COLO668 (cell line): ENCODE measurements at regions not wholly inside any gene's neighbourhood (a gene's known extent, or its start where the extent isn't known, plus 50 kb on each side); places are given as distances from the start of the nearest gene placed in this dataset.

ENCODE experiments used
- DNase-seq: peaks from one replicate; lab custom pipeline; 2025; ENCODE audit not compliant: unreplicated experiment; lab: John Stamatoyannopoulos, UW

GRCh38 chr12:4223273-4223845, 50.2 kb upstream of the CCND2 start:
- no peak for DNase-seq

- DNase-seq = no peak
These were observed 52.3 kb upstream of the CCND2 start for GRCh38 chr12:4221258-4221620.

GRCh38 chr12:4220536-4221257, 52.9 kb upstream of the CCND2 start:
- no peak for DNase-seq

DNA sequence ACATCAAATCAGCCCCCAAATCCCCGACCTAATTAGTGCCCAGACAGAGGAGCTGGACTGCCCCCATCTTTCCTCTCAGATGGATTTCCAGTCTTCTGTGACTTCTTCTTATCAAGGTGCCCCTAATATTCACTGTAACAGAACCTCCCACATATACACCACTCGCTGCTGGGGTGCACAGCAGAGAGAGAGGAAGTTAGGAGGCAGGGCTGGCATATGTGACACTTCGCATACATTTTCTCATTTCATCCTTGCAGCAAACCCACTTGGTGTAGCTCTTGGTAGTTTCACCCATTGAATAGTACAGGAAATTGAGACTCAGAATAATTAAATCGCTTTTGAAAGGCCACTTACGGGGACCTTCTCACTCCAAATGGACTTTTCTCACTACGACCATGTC, 56.5 kb upstream of the CCND2 start:
- DNase-seq = no peak

DNA sequence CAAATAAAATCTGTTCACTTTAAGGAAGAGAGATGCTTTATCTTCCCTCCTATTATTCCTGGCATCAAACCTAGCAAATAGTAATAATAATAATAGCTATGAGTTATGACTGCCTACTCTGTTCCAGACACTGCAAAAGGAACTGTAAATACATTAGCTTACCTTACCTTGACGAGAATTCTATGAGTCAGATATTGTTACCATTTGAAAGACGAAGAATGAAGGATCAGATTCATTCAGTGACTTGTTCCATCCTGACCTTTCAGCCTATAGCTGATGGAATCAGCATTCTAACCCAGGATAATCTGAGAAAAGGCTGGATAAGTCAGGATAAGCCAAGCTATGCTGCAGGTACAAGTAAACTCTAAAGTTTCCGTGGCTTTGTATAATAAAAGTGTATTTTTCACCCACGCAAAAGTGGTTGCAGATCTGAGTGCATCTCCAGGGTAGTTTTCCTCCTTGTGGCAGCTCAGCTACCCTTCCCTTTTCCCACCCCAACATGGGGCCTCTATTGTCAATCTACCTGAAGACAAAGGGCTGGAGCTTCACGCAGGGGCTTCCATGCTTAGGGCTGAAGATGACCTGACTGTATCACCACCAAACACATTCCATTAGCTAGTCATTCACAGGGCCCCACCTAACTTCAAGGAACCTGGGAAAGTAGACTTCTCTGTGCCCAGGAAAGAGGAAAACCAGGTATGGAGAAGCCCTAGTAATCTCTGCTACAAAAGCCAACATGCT, 57.2 kb upstream of the CCND2 start:
- no peak for DNase-seq

GRCh38 chr12:4215229-4216186, 58.1 kb upstream of the CCND2 start:
- no peak for DNase-seq

DNA sequence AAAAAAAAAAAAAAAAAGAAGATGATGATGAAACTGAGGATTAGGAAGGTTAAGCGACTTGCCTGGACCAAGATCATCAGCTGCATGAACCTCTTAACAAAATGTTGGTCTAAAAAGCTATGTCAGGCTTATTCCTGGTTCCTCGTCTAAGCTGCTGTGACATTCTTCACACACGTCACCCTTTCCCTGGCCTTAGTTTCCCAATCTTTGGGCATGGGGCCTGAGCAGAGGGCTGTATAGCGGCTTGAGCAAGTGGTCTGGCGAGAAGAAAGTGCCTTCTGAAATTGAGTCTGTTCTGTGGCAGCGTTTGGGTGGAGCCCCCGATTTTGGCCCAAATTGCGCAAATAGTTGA, 58.7 kb upstream of the CCND2 start:
- DNase-seq = no peak

- no peak for DNase-seq
These were observed 60.1 kb upstream of the CCND2 start for GRCh38 chr12:4213471-4213870.

DNA sequence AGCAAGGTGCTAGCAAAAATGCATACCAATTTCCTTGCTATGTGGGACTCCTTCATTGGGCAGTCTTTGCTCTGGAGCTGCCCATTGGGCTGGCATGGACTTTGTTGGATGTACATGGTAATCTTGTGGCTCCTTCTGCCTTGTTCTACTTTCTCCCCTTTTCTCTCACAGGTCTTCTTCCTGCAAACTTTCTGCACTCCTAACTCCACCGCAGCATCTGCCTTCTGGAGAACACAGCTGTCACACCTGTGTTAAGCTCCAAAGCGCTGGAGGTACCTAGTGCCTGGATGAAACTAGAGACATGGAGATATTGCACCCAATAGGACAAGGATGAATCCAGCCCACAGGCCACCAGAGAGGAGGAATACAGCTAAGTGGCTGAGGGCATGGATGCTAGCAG, 60.7 kb upstream of the CCND2 start:
- no peak for DNase-seq

DNA sequence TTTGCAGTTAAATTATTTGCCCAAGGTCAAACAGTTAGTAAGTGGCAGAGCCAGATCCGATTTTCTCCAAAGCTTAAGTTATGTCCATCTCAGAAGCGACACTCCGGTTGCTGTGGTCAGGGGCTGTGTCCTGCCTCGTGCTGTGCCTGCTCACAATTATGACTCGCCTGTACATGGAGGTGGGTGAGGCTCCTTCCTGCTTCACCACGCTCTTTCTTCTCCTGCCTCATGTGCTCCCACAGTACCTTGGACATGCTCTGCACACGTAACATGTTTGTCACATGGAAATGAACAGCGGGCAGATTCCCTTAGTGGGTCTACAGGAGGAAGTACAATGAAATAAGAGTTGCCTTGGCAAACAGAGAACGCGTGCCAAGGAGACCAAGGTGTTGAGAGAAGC, 62.2 kb upstream of the CCND2 start:
- no peak for DNase-seq

- DNase-seq = no peak
These were observed 63.4 kb upstream of the CCND2 start for GRCh38 chr12:4210183-4210582.

DNA sequence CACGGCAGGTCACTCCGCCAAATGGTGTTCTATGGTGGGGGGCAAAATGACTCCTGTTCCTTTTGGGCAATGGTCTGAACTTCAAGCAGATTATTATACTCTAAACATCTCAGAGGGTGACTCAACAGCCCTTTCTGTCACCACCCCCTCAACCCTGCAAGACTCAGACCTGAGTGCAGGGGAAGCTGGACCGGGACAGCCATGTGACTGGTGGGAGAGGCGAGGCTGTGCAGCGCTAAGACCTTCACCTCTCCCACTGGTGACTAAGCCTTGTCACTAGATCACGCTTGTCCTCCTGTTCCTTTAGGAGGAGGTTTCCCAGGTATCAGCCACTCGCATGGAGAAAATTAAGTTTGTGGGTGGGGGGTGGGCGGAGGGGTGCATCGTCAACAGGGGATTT, 67.1 kb upstream of the CCND2 start:
- no peak for DNase-seq

- DNase-seq = no peak
These were observed 69.7 kb upstream of the CCND2 start for GRCh38 chr12:4203772-4204376.

DNA sequence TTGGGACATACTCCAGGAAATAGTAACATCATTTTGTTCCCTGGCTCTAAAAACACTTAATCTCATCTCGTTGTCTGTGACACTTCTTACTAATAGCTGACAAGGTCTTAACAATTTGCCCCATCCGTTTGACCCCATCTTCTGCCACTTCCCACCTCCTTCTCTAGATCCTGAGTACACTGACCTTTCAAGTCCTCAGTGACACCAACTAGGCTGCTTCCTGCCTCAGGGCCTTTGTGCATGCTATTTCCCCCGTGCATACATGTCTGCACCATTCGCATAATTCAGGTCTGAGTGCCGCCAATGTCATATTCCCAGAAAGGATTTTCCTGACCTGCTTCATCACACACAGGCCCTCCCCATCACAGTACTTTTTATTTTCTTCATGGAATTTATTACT, 70.6 kb upstream of the CCND2 start:
- DNase-seq = no peak

DNA sequence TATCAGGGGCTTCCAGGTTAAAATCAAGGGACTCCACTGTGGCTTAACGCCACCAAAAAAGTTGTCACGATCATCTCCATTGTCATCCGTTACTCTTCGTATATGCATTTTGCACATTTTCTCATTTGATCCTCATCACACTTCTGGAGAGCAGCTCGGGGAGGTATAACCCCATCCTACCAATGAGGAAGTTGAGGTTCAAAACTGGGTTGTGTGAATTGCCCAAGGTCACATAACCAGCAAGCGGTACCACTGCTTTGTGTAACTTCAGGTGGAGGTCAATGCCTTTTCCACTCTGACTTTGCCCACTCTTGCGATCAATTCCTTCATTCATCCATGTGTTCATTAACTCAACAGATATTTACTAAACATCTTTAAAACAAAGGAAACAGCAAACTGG, 71.1 kb upstream of the CCND2 start:
- DNase-seq = no peak

GRCh38 chr12:4201333-4202100, 72.0 kb upstream of the CCND2 start:
- no peak for DNase-seq

GRCh38 chr12:4197922-4198763, 75.4 kb upstream of the CCND2 start:
- no peak for DNase-seq

DNA sequence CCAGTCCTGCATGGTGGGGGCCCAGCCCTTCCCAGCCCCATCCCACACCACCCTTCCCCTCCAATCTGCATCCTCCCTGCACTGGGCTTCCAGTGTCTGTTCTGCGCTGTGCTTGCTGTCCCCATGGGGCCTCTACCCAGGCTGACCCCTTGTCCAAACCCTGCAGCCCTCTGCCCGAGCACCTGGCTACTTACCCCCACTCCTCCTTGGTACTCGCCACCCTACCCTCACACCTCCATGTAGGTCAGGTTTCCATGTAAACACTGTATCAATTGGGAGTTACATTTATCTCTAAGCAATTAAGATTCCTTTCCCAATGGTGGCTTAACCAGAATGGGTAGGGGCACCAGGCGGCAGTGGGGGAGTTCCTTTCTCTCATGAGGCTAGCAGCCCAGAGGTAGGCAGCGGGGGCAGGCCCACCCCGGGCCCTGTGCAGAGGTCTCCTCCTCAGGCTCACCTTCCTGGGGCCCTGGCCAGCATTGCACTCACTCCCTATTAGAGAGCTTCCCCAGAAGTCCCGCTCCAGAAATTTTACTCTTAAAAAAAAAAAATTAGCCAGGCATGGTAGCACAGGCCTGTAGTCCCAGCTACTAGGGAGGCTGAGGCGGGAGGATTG, 76.6 kb upstream of the CCND2 start:
- no peak for DNase-seq

GRCh38 chr12:4194668-4195067, 78.9 kb upstream of the CCND2 start:
- DNase-seq = no peak
